IMR-90 (cell line): ENCODE measurements at regions not wholly inside any gene's neighbourhood (a gene's known extent, or its start where the extent isn't known, plus 50 kb on each side); places are given as distances from the start of the nearest gene placed in this dataset.

Source experiments
- ATAC-seq: fragments of 200-7000 bp; cut with Tn5 transposase; 2 replicates; pipeline ENCODE4 v1.9.1; 2020; ENCODE audit warnings: low read depth, mild to moderate bottlenecking, moderate library complexity
- BruUV-seq: library from RNA; stranded (reverse); fragments of 400-500 nt; replicated peaks from 2 replicates; lab custom pipeline; 2021; lab: Mats Ljungman, UMichigan
- CTCF ChIA-PET: fragments of 300-600 bp; formaldehyde crosslinking; extraction: SDS; loops from one replicate; lab custom pipeline; 2021; ENCODE audit warnings: antibody characterized with exemption; lab: Yijun Ruan, JAX
- POLR2A ChIA-PET: fragments of 300-600 bp; sonication (Branson Sonifier 250); formaldehyde crosslinking; loops from one replicate; lab custom pipeline; 2022; ENCODE audit warnings: antibody characterized with exemption; ENCODE audit not compliant: unreplicated experiment; lab: Charles Lee
- DNase-seq: peaks from one replicate; pipeline ENCODE4 v3.0.0; 2013
- H2AFZ ChIP-seq: replicated peaks from 2 replicates; pipeline ENCODE3; 2013; ENCODE audit warnings: low read length, mild to moderate bottlenecking; ENCODE audit not compliant: poor library complexity
- H2AK5ac ChIP-seq: 2 replicates; pipeline ENCODE4 v1.6.1; 2013; ENCODE audit warnings: low read depth, low read length, inconsistent platforms
- H2AK9ac ChIP-seq: replicated peaks from 2 replicates; pipeline ENCODE3; 2013; ENCODE audit warnings: mild to moderate bottlenecking, low read depth, low read length, moderate library complexity; ENCODE audit not compliant: poor library complexity
- H2BK120ac ChIP-seq: 2 replicates; pipeline ENCODE4 v1.6.1; 2013; ENCODE audit warnings: low read depth, low read length, inconsistent platforms
- H2BK15ac ChIP-seq: 3 replicates; pipeline ENCODE4 v1.6.1; 2013; ENCODE audit warnings: low read depth, low read length, inconsistent platforms
- H2BK20ac ChIP-seq: 2 replicates; pipeline ENCODE4 v1.6.1; 2013; ENCODE audit warnings: low read depth, mild to moderate bottlenecking, inconsistent platforms, low read length, moderate library complexity
- H2BK5ac ChIP-seq: 2 replicates; pipeline ENCODE4 v1.6.1; 2013; ENCODE audit warnings: mild to moderate bottlenecking, low read depth, low read length, inconsistent platforms; ENCODE audit not compliant: poor library complexity, severe bottlenecking
- H3K14ac ChIP-seq: replicated peaks from 2 replicates; pipeline ENCODE4 v1.6.1; 2013; ENCODE audit warnings: low read depth, low read length, inconsistent platforms
- H3K18ac ChIP-seq: 2 replicates; pipeline ENCODE4 v1.6.1; 2013; ENCODE audit warnings: low read depth, low read length, control low read depth
- H3K23ac ChIP-seq: 2 replicates; pipeline ENCODE4 v1.6.1; 2013; ENCODE audit warnings: low read depth, low read length, inconsistent platforms
- H3K27ac ChIP-seq: 2 replicates; pipeline ENCODE4 v1.5.1; 2013; ENCODE audit warnings: mild to moderate bottlenecking, control low read depth, low read length; ENCODE audit not compliant: insufficient read depth
- H3K27me3 ChIP-seq: 2 replicates; pipeline ENCODE4 v1.6.1; 2013; ENCODE audit warnings: low read length; ENCODE audit not compliant: control insufficient read depth, insufficient read depth
- H3K36me3 ChIP-seq: 2 replicates; pipeline ENCODE4 v1.6.1; 2013; ENCODE audit warnings: low read length, mixed read lengths; ENCODE audit not compliant: control insufficient read depth, insufficient read depth
- H3K4ac ChIP-seq: 2 replicates; pipeline ENCODE4 v1.6.1; 2013; ENCODE audit warnings: low read depth, low read length, inconsistent platforms
- H3K4me1 ChIP-seq: 2 replicates; pipeline ENCODE4 v1.6.1; 2013; ENCODE audit warnings: low read length, mixed read lengths; ENCODE audit not compliant: control insufficient read depth, insufficient read depth
- H3K4me2 ChIP-seq: 2 replicates; pipeline ENCODE4 v1.6.1; 2013; ENCODE audit warnings: low read depth, mild to moderate bottlenecking, control low read depth, low read length, moderate library complexity
- H3K4me3 ChIP-seq: 2 replicates; pipeline ENCODE4 v1.5.1; 2013; ENCODE audit warnings: low read depth, mild to moderate bottlenecking, control low read depth, low read length, moderate library complexity; ENCODE audit not compliant: insufficient read depth
- H3K56ac ChIP-seq: 2 replicates; pipeline ENCODE4 v1.6.1; 2013; ENCODE audit warnings: low read length, inconsistent platforms; ENCODE audit not compliant: insufficient read depth; ENCODE audit errors: extremely low read depth
- H3K79me1 ChIP-seq, 2 experiments: 2 replicates each; pipeline ENCODE4 v1.6.1; 2013; ENCODE audit warnings: low read length in 2 of 2, inconsistent platforms in 1 of 2, low read depth in 1 of 2
- H3K9ac ChIP-seq: 2 replicates; pipeline ENCODE4 v1.6.1; 2013; ENCODE audit warnings: low read depth, low read length, control low read depth
- H3K9me1 ChIP-seq: 2 replicates; pipeline ENCODE4 v1.6.1; 2013; ENCODE audit warnings: low read length, inconsistent platforms; ENCODE audit not compliant: insufficient read depth
- H3K9me3 ChIP-seq: 2 replicates; pipeline ENCODE4 v1.6.1; 2013; ENCODE audit warnings: low read length; ENCODE audit not compliant: control insufficient read depth, insufficient read depth
- H4K20me1 ChIP-seq: 2 replicates; pipeline ENCODE4 v1.6.1; 2013; ENCODE audit warnings: low read length, inconsistent platforms; ENCODE audit not compliant: insufficient read depth
- H4K5ac ChIP-seq: 2 replicates; pipeline ENCODE4 v1.6.1; 2013; ENCODE audit warnings: mild to moderate bottlenecking, low read depth, low read length, control low read depth
- H4K8ac ChIP-seq, 2 experiments: 2 replicates each; pipeline ENCODE4 v1.6.1; 2013; ENCODE audit warnings: low read depth in 2 of 2, low read length in 2 of 2, control low read depth in 1 of 2, inconsistent platforms in 1 of 2
- H4K91ac ChIP-seq: 2 replicates; pipeline ENCODE4 v1.6.1; 2013; ENCODE audit warnings: low read depth, low read length, inconsistent platforms; ENCODE audit not compliant: insufficient read depth
- BHLHE40 ChIP-seq: fragments of 150-350 bp; IDR thresholded peaks from 2 replicates; pipeline ENCODE4 v1.6.1; 2016; ENCODE audit warnings: mild to moderate bottlenecking, low read depth, low read length
- CEBPB ChIP-seq: IDR thresholded peaks from 2 replicates; pipeline ENCODE4 v1.6.1; 2012; ENCODE audit warnings: low read depth, low read length, improper control_type of control experiment
- CHD1 ChIP-seq: IDR thresholded peaks from 2 replicates; pipeline ENCODE4 v1.6.1; 2012; ENCODE audit warnings: low read depth, low read length, improper control_type of control experiment
- FOS ChIP-seq: fragments of 150-350 bp; IDR thresholded peaks from 2 replicates; pipeline ENCODE4 v1.6.1; 2016; ENCODE audit warnings: low read depth, low read length
- MAFK ChIP-seq: IDR thresholded peaks from 2 replicates; pipeline ENCODE4 v1.6.1; 2012; ENCODE audit warnings: low read depth, low read length, improper control_type of control experiment
- MAZ ChIP-seq: IDR thresholded peaks from 2 replicates; pipeline ENCODE4 v1.6.1; 2012; ENCODE audit warnings: low read depth, mild to moderate bottlenecking, low read length, improper control_type of control experiment, moderate library complexity, borderline replicate concordance
- MXI1 ChIP-seq: IDR thresholded peaks from 2 replicates; pipeline ENCODE4 v1.6.1; 2012; ENCODE audit warnings: low read depth, mild to moderate bottlenecking, low read length, moderate library complexity, borderline replicate concordance
- NFE2L2 ChIP-seq: fragments of 150-350 bp; IDR thresholded peaks from 2 replicates; pipeline ENCODE4 v1.6.1; 2016; ENCODE audit warnings: low read depth, mild to moderate bottlenecking, low read length
- POLR2A ChIP-seq: IDR thresholded peaks from 2 replicates; pipeline ENCODE4 v1.6.1; 2012; ENCODE audit warnings: mild to moderate bottlenecking, low read depth, low read length
- RAD21 ChIP-seq: IDR thresholded peaks from 2 replicates; pipeline ENCODE4 v1.6.1; 2012; ENCODE audit warnings: low read length, improper control_type of control experiment
- RCOR1 ChIP-seq: IDR thresholded peaks from 2 replicates; pipeline ENCODE4 v1.6.1; 2012; ENCODE audit warnings: mild to moderate bottlenecking, low read length, improper control_type of control experiment; ENCODE audit not compliant: insufficient replicate concordance
- RFX5 ChIP-seq: IDR thresholded peaks from 2 replicates; pipeline ENCODE4 v1.8.0; 2012; ENCODE audit warnings: low read depth, mild to moderate bottlenecking, low read length, moderate library complexity
- SMC3 ChIP-seq: fragments of 150-350 bp; IDR thresholded peaks from 2 replicates; pipeline ENCODE4 v1.6.1; 2016; ENCODE audit warnings: low read depth, mild to moderate bottlenecking, antibody characterized with exemption, low read length, moderate library complexity
- WGBS, 2 experiments: methylation state at CpG; one replicate each; pipeline versions ENCODE4 v1.1.5 to v1.1.7; 2013; ENCODE audit warnings: missing lambda C conversion rate in 2 of 2; ENCODE audit not compliant: insufficient read length in 1 of 2; ENCODE audit errors: extremely low coverage in 2 of 2; 5-methylcytosine and 5-hydroxymethylcytosine counted together
- dilution Hi-C: fragments of 300-500 bp; cut with HindIII; formaldehyde crosslinking; loops from one replicate; pipeline ENCODE4 v1.14.3; 2018; ENCODE audit warnings: low sequenced_read_pairs; ENCODE audit not compliant: unreplicated experiment
- in situ Hi-C: fragments of 300-500 bp; cut with MboI; formaldehyde crosslinking; loops from 3 replicates; pipeline ENCODE4 v1.14.3; 2019; ENCODE audit warnings: low sequenced_read_pairs, inconsistent platforms, mixed read lengths
- intact Hi-C: fragments of 100-400 bp; cut with micrococcal nuclease; formaldehyde crosslinking; loops from 2 replicates; pipeline ENCODE4 v1.10.0; 2022
- TF ChIP-seq, protein P1 (sequence below): fragments of 150-350 bp; IDR thresholded peaks from 2 replicates; pipeline ENCODE4 v1.6.1; 2017; ENCODE audit warnings: mild to moderate bottlenecking, antibody characterized with exemption, low read length, low read depth
- TF ChIP-seq, protein P2 (sequence below): fragments of 150-350 bp; IDR thresholded peaks from 2 replicates; pipeline ENCODE4 v1.6.1; 2016; ENCODE audit warnings: low read depth, mild to moderate bottlenecking, low read length, moderate library complexity, borderline replicate concordance
- TF ChIP-seq, protein P3 (sequence below): conservative IDR thresholded peaks from 2 replicates; pipeline ENCODE4 v1.5.1; 2012; ENCODE audit warnings: mild to moderate bottlenecking, low read depth, low read length, improper control_type of control experiment

DNA sequence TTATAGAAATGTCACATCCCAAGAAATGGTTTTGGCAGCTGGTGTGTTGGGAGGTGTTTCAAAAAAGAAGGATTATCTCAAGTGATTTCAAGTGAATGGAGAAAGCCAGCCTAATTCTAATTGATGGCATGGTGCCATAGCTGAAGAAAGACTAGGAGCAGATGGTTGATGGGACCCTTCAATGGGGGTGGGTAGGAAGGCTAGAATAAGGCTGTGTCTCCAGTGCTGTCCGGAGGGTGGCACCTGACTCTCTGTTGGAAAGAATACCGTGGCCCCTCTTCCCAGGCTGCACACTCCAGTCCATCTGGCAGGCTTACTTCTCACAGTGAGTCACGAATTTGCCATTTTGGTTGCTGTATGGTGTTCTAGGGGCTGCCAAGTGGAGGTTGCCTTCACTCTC is 51.0 kb upstream of the GPR12 start:
- H3K14ac ChIP-seq = no peak overlapping the region
- POLR2A ChIA-PET = no interaction called here

More for the DNA sequence above, 51.0 kb upstream of the GPR12 start:
- Histone ChIP-seq H3K27ac (no peak overlapping the region), H3K23ac (no peak overlapping the region), H2BK20ac (no peak overlapping the region), H3K18ac (no peak overlapping the region), H2BK120ac (no peak overlapping the region), H4K20me1 (no peaks in the 10 kb centered on the region), H3K27me3 (peaks cover 5% of the 10 kb centered on the region), H3K4ac (no peak overlapping the region), H3K9me1 (no peaks in the 10 kb centered on the region), H3K36me3 (no peaks in the 10 kb centered on the region), H3K9me3 (no peaks in the 10 kb centered on the region), H2BK15ac (no peak overlapping the region), H2AK5ac (no peak overlapping the region), H3K4me1 (no peaks in the 10 kb centered on the region), H3K56ac (no peak overlapping the region), H4K8ac (no peak overlapping the region), H3K9ac (no peak overlapping the region), H3K79me1 (no peaks in the 10 kb centered on the region), H3K4me2 (no peak overlapping the region), H4K5ac (no peak overlapping the region), H3K4me3 (no peak overlapping the region), H2BK5ac (no peak overlapping the region), H2AFZ (no peak overlapping the region), H4K91ac (no peak overlapping the region), H2AK9ac (no peak overlapping the region)
- in situ Hi-C loops (no loop called here), intact Hi-C loops (no loop called here), dilution Hi-C loops (no loop called here)
- TF ChIP-seq MAZ = no peak
- no peak for TF ChIP-seq BHLHE40
- TF ChIP-seq RCOR1 = no peak
- TF ChIP-seq SMC3 = no peak
- TF ChIP-seq MXI1 = no peak
- no peak for TF ChIP-seq POLR2A
- TF ChIP-seq FOS = no peak
- TF ChIP-seq MAFK = no peak
- TF ChIP-seq, protein P1, sequence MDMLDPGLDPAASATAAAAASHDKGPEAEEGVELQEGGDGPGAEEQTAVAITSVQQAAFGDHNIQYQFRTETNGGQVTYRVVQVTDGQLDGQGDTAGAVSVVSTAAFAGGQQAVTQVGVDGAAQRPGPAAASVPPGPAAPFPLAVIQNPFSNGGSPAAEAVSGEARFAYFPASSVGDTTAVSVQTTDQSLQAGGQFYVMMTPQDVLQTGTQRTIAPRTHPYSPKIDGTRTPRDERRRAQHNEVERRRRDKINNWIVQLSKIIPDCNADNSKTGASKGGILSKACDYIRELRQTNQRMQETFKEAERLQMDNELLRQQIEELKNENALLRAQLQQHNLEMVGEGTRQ = no peak
- no peak for TF ChIP-seq NFE2L2
- no peak for TF ChIP-seq RAD21
- TF ChIP-seq, protein P2, sequence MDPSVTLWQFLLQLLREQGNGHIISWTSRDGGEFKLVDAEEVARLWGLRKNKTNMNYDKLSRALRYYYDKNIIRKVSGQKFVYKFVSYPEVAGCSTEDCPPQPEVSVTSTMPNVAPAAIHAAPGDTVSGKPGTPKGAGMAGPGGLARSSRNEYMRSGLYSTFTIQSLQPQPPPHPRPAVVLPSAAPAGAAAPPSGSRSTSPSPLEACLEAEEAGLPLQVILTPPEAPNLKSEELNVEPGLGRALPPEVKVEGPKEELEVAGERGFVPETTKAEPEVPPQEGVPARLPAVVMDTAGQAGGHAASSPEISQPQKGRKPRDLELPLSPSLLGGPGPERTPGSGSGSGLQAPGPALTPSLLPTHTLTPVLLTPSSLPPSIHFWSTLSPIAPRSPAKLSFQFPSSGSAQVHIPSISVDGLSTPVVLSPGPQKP = no peak
- TF ChIP-seq CEBPB = no peak
- TF ChIP-seq, protein P3, sequence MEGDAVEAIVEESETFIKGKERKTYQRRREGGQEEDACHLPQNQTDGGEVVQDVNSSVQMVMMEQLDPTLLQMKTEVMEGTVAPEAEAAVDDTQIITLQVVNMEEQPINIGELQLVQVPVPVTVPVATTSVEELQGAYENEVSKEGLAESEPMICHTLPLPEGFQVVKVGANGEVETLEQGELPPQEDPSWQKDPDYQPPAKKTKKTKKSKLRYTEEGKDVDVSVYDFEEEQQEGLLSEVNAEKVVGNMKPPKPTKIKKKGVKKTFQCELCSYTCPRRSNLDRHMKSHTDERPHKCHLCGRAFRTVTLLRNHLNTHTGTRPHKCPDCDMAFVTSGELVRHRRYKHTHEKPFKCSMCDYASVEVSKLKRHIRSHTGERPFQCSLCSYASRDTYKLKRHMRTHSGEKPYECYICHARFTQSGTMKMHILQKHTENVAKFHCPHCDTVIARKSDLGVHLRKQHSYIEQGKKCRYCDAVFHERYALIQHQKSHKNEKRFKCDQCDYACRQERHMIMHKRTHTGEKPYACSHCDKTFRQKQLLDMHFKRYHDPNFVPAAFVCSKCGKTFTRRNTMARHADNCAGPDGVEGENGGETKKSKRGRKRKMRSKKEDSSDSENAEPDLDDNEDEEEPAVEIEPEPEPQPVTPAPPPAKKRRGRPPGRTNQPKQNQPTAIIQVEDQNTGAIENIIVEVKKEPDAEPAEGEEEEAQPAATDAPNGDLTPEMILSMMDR = no peak
- TF ChIP-seq CHD1 = no peak
- no peak for TF ChIP-seq RFX5
- CTCF ChIA-PET = no interaction called here
- no peak for ATAC-seq
- WGBS, 2 experiments = no CpG with 5 or more reads among the region's 3 CpGs
- no TSS peak for BruUV-seq
- DNase-seq = no peak
